HT1080 (cell line): ENCODE measurements at regions not wholly inside any gene's neighbourhood (a gene's known extent, or its start where the extent isn't known, plus 50 kb on each side); places are given as distances from the start of the nearest gene placed in this dataset.
"Not testable (repeated sequence)": the region's sequence is repeated elsewhere in the genome, so short reads cannot be mapped to it uniquely, and the experiment has no call there.

Experiments used
- DNase-seq: peaks from one replicate; pipeline ENCODE4 v3.0.0-alpha.2; 2015; ENCODE audit warnings: low read depth

GRCh38 chr6:120514544-120514943 is 819.7 kb downstream of the TBC1D32 start:
- no peak for DNase-seq

GRCh38 chr6:120511712-120512111 is 822.6 kb downstream of the TBC1D32 start:
- DNase-seq, result no peak

GRCh38 chr6:120498711-120499110 is 835.6 kb downstream of the TBC1D32 start:
- DNase-seq, result no peak

GRCh38 chr6:120496661-120497060 is 837.6 kb downstream of the TBC1D32 start:
- DNase-seq, result no peak

DNA sequence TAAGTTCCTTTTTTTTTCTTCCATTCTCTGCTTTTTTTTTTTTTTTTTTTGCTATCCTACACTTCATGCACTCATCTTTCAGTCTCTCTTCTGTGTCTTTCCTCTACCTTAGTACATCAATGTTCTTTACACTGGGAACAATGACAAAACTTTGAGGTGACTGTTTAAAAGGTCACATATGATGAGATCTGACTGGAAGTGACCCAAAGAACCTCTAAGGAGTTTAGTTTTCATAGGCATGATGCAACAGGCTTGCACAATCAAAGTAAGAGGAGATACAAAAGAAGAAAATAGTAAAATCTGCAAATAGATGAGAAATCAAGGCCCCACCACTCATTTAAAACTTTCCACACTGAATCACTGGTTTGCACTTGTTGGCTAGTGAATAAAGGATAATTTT is 840.8 kb downstream of the TBC1D32 start:
- DNase-seq, result no peak

- DNase-seq, result no peak
Measured at GRCh38 chr6:120489941-120490340, 844.3 kb downstream of the TBC1D32 start.

DNA sequence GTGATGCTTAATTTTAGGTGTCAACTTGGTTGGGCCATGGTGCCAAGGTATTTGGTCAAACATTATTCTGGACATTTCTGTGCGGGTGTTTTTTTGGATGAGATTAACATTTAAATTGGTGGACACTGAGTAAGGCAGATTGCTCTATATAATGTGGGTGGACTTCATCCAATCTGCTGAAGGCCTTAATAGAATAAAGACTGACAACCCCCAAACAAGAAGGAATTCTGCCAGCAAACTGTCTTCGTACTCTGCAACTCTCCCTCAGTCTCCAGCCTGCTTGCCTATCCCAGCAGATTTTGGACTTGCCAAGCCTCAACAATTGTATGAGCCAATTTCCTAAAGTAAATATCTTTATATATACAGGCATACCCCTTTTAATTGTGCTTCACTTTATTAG is 850.1 kb downstream of the TBC1D32 start:
- DNase-seq, result no peak

DNA sequence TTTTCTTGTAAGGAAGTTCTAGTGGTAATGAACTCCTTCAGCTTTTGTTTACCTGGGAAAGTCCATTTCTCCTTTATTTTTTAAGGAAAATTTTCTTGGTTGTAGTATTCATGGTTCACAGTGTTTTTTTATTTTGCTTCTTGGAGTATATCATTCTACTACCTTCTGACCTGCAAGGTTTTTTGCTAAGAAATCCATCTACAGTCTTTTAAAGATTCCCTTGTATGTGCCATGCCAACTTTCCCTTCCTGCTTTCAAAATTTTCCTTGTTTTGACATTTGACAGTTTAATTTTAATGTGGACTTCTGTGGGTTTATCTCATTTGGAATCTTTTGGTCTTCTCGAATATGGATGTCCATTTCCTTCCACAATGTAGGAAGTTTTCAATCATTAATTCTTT is 855.6 kb downstream of the TBC1D32 start:
- no peak for DNase-seq

GRCh38 chr6:120473804-120474203 is 860.5 kb downstream of the TBC1D32 start:
- no peak for DNase-seq

DNA sequence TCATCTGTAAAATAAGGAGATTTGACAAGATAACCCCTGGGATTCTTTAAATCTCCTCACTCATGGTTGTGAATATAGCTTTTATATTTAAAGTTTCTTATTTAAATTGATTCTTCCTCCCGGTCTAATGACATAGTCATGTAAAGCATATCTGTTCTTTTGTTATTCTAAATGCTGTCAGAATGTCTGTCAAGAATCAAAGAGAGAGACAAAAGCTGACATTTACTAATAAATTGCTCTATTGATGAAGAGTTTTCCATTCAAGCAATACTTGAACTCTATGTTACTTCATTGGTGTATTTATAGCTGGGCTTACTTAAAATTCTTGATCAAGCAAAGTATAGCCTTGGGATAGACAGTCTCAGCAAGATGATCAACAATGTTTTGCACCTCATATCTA is 865.8 kb downstream of the TBC1D32 start:
- DNase-seq, result no peak

- DNase-seq, result no peak
Measured at GRCh38 chr6:120451508-120451907, 882.8 kb downstream of the TBC1D32 start.

- DNase-seq, result no peak
Measured at GRCh38 chr6:120447605-120448004, 886.7 kb downstream of the TBC1D32 start.

DNA sequence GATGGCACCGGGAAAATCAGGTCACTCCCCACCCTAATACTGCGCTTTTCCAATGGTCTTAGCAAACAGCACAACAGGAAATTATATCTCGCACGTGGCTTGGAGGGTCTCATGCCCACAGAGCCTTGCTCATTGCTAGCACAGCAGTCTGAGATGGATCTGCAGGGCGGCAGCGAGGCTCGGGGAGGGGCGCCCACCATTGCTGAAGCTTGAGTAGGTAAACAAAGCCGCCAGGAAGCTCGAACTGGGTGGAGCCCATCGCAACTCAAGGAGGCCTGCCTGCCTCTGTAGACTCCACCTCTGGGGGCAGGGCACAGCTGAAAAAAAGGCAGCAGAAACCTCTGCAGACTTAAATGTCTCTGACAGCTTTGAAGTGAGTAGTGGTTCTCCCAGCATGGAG is 901.4 kb downstream of the TBC1D32 start:
- not testable (repeated sequence) for DNase-seq

GRCh38 chr6:120431841-120432240 is 902.4 kb downstream of the TBC1D32 start:
- DNase-seq, result no peak

GRCh38 chr6:120411394-120411793 is 922.9 kb downstream of the TBC1D32 start:
- no peak for DNase-seq

DNA sequence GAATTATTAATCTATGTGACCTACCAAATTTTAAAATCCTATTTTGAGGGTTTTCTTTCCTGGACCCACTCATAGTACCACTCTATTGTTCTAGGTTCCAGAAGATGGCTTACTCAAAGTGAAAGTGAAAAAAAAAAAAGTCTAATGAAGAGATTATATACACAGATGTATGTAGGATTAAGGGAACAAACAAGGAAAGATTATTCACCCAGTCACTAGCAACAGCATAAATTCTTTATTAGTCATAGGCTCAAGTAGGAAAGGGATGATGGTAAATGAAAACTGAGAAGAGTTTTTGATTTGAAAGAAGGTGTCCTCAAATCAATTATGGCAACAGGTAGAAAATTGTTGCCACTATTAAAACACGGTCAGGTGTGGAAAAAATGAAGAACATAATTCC is 923.7 kb downstream of the TBC1D32 start:
- DNase-seq, result peak; percentile 57

DNA sequence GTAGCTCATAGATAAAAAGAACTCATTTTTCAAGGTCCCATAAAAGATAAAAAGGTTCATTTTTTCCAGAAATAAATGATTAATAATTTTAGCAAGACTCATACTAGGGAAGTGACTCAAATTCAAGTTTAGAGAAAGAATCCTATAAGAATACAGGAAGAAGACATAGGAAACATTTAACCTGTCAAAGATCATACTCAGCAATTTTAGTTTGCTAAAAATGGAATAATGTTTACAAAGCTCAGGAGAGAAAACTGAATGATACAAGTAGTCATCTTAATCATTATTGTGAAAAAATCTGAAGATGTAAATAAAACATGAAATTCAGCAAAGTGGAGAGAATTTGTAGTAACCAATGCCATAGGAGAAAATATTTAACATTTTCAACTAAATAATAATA is 926.6 kb downstream of the TBC1D32 start:
- DNase-seq, result no peak

DNA sequence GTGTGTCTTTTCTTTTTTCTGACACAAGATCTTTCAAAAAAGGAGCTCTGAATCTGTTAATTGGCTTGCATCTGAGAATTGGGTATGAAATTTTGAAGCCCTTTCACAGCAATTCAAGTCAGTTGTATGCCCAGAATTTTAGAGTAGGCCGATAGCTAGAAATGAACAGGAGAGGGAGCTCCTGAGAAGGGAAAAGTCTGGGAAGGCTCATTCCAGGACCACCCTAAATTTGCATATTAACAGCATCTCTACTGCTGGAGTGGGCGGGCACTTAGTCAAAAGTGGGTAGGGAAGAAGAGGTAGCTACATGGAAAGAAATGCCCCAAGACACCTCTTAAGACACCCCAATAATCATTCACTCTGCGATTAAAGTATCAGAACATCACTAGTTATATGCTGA is 928.3 kb downstream of the TBC1D32 start:
- DNase-seq, result peak; percentile 7

DNA sequence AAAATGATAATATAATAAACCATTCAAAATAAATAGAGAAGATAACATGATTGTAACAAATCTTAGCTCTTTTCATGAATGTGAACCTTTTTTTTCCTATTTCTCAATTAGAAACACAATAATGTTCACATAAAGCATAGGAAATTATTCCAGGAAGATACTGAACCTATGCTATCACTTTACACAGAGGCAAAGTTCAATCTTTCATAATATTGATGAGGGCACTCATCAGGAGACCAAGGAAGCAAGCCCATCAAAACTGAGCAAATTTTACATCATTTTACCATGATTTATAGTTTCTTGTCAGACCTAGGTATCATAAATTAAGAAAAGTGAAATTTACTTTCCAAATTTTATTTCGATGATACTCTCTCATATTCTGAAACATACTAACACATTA is 938.5 kb downstream of the TBC1D32 start:
- no peak for DNase-seq

DNA sequence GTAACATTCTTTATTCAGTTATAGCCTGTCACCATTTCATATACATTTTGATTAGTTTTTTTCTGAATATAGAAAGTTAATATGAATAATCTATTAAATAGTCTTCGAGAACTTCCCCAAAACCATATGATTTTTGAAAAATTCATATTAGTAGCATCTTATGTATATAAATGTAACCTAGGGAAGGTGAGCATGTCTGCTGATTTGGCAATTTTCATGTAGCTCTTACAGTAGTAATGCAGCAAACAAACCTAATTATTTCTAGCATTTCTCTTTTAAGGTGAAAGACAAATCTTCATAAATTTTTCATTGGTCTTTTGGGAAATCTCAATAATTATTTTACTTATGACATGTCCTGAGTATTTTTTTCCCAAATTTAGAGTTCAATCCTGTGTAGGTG is 939.0 kb downstream of the TBC1D32 start:
- DNase-seq, result no peak

- no peak for DNase-seq
Measured at GRCh38 chr6:120392941-120393340, 941.3 kb downstream of the TBC1D32 start.

GRCh38 chr6:120384671-120385070 is 949.6 kb downstream of the TBC1D32 start:
- DNase-seq, result peak; percentile 51

DNA sequence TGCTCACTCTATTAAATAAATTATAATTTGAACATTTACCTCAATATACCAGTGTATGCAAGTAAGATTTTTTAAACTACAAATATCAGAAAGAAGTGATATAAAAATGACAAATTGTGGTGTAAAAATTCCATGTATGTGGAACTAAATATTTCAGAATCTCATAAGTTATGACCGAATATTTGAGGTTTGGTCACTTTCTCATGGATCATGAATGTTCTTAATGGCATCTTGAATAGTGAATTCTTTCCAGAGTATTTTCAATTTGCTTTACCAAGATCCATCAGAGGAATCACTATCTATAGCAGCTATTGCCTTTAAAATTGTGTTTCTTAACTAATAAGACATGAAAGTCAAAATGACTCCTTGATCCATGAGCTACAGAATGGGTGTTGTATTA is 950.6 kb downstream of the TBC1D32 start:
- no peak for DNase-seq

DNA sequence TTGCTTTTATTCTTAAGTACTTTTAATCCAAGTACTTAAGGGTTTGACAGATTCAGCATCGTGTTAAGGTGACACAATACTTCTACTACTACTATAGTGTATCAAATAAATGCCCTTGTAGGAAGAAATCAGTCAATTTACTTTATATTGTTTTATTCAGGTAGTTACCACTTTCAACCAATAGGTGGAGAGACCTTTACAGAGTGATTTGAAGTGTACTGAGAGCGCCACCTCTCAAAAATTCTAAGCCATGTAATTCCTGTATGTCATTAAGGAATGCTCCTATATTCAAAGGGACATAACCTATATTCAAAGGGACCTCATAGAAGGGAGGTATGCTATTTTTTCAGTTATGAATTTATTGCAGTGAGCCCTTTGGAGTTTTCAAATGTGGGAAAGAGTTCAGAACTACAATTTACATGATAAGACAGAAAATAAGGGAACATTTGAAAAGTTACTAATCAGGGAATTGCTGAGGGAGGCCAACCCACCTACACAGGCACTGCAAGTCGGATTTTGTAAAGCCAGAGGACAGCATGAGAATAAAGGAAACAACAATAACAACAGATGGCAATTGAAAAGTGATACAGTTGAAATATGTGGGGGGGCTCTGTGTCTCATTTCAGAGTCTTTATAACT is 955.6 kb downstream of the TBC1D32 start:
- DNase-seq, result peak; percentile 56
